Upper lobe of left lung (tissue), 6 donors: ENCODE measurements at regions not wholly inside any gene's neighbourhood (a gene's known extent, or its start where the extent isn't known, plus 50 kb on each side); places are given as distances from the start of the nearest gene placed in this dataset.

Experiments used
- ATAC-seq, 2 donors: fragments of 200-7000 bp; cut with Tn5 transposase; one replicate each; pipeline ENCODE4 v1.9.1; 2022; ENCODE audit warnings: mild to moderate bottlenecking in 2 of 2, moderate library complexity in 2 of 2; ENCODE audit not compliant: low FRiP score in 2 of 2
- DNase-seq, 2 donors: peaks; one replicate each; pipeline ENCODE4 v3.0.0-alpha.2; 2019 to 2020
- H3K27ac ChIP-seq, 4 donors: fragments of 200-600 bp; sonication (generic); one replicate each; pipeline ENCODE4 v1.5.1; 2016 to 2019
- H3K27me3 ChIP-seq, 4 donors: fragments of 200-600 bp; sonication (generic); one replicate each; pipeline ENCODE4 v1.5.1; 2017 to 2019
- H3K36me3 ChIP-seq, 4 donors: fragments of 200-600 bp; sonication (generic); one replicate each; pipeline ENCODE4 v1.5.1; 2016 to 2019
- H3K4me1 ChIP-seq, 4 donors: fragments of 200-600 bp; sonication (generic); one replicate each; pipeline ENCODE4 v1.5.1; 2018 to 2019
- H3K4me3 ChIP-seq, 4 donors: fragments of 200-600 bp; sonication (generic); one replicate each; pipeline ENCODE4 v1.5.1; 2017 to 2019; ENCODE audit warnings: mild to moderate bottlenecking in 2 of 4, moderate library complexity in 1 of 4
- H3K9me3 ChIP-seq, 4 donors: fragments of 200-600 bp; sonication (generic); one replicate each; pipeline ENCODE4 v1.5.1; 2018 to 2019
- EP300 ChIP-seq, 4 donors: sonication (generic); formaldehyde crosslinking; IDR thresholded peaks; one replicate each; pipeline ENCODE4 v1.5.1; 2017; ENCODE audit warnings: antibody characterized with exemption in 4 of 4, control low read depth in 2 of 4
- POLR2A ChIP-seq, 4 donors: fragments of 450-650 bp; IDR thresholded peaks; one replicate each; pipeline ENCODE4 v1.5.1; 2016 to 2017; ENCODE audit warnings: antibody characterized with exemption in 4 of 4, mild to moderate bottlenecking in 2 of 4
- POLR2AphosphoS5 ChIP-seq, 2 donors: sonication (generic); formaldehyde crosslinking; IDR thresholded peaks; one replicate each; pipeline ENCODE4 v1.5.1; 2017; ENCODE audit warnings: antibody characterized with exemption in 2 of 2
- WGBS, 2 donors: methylation state at CpG; one replicate each; pipeline ENCODE4 v1.1.5; 2017 to 2018; 5-methylcytosine and 5-hydroxymethylcytosine counted together
- TF ChIP-seq, protein P1 (sequence below), 6 experiments: fragments of 450-650 bp in 4 of 6; fragments of 200-600 bp in 2 of 6; sonication (generic) in 2 of 6; IDR thresholded peaks; one replicate each; pipeline ENCODE4 v1.5.1; 2016 to 2019; ENCODE audit warnings: antibody characterized with exemption in 6 of 6
- donor health status: DM: no; HTN: no; CAD: no; lungs with moderate emphysema.
- donor health status: DM: no; HTN: yes; CAD: no; lungs with severe emphysema.

DNA sequence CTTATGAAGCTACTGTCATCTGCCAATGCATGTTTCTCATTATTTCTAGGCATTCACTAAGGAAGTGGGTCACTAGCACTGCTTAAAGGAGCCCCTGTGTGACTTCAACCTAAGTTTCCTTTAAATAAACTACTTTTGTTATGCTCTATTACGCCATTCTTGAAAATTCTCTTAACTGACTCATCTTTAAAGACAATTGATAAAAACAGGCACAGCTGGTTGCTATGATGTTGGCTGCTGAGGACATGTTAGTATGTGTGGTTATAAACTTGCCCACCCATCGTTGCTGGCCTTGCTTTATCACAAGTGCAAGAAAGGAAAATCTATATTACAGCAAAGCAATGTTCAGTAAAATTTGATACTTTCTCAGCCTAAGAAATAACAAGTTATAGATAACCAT, 75.8 kb upstream of the CNTNAP4 start:
- H3K27me3 ChIP-seq = no peaks in the 10 kb centered on the region
- H3K9me3 ChIP-seq = no peaks in the 10 kb centered on the region
- DNase-seq (no peak), ATAC-seq (no peak)
- H3K36me3 ChIP-seq = no peaks in the 10 kb centered on the region
- H3K4me1 ChIP-seq = no peaks in the 10 kb centered on the region
- no peak for TF ChIP-seq EP300 (IDR thresholded peaks at IDR 0.05)
- TF ChIP-seq POLR2A (IDR thresholded peaks at IDR 0.05) = no peak
- TF ChIP-seq, protein P1, sequence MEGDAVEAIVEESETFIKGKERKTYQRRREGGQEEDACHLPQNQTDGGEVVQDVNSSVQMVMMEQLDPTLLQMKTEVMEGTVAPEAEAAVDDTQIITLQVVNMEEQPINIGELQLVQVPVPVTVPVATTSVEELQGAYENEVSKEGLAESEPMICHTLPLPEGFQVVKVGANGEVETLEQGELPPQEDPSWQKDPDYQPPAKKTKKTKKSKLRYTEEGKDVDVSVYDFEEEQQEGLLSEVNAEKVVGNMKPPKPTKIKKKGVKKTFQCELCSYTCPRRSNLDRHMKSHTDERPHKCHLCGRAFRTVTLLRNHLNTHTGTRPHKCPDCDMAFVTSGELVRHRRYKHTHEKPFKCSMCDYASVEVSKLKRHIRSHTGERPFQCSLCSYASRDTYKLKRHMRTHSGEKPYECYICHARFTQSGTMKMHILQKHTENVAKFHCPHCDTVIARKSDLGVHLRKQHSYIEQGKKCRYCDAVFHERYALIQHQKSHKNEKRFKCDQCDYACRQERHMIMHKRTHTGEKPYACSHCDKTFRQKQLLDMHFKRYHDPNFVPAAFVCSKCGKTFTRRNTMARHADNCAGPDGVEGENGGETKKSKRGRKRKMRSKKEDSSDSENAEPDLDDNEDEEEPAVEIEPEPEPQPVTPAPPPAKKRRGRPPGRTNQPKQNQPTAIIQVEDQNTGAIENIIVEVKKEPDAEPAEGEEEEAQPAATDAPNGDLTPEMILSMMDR (IDR thresholded peaks at IDR 0.05) = no peak
- no peak for TF ChIP-seq POLR2AphosphoS5 (IDR thresholded peaks at IDR 0.05)
- 69 to 77% methylated on average over 2 of the region's 2 CpGs for WGBS, 2 donors
- no peak overlapping the region for H3K4me3 ChIP-seq
- H3K27ac ChIP-seq = no peak overlapping the region

DNA sequence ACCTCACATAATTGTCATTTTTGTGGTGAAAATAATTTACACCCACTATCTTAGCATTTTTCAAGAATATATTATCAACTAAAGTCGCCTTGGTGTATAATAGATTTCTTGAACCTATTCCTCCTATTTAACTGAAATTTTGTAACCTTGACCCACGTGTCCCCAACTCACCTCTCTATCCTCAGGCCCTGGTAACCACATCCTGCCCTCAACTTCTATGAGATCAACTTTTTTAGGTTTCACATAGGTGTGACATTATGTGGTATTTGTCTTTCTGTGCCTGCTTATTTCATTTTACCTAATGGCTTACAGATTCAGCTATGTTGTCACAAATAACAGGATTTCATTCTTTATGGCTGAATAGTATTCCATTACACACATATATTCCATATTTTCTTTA, 73.0 kb upstream of the CNTNAP4 start:
- H3K27me3 ChIP-seq = no peaks in the 10 kb centered on the region
- H3K4me1 ChIP-seq = no peaks in the 10 kb centered on the region
- TF ChIP-seq POLR2AphosphoS5 (IDR thresholded peaks at IDR 0.05) = no peak
- TF ChIP-seq, protein P1 (IDR thresholded peaks at IDR 0.05) = no peak
- H3K4me3 ChIP-seq = no peak overlapping the region
- H3K36me3 ChIP-seq = no peaks in the 10 kb centered on the region
- DNase-seq = no peak
- 66 to 75% methylated on average over 2 of the region's 2 CpGs for WGBS, 2 donors
- ATAC-seq = no peak
- no peak overlapping the region for H3K27ac ChIP-seq
- no peaks in the 10 kb centered on the region for H3K9me3 ChIP-seq

DNA sequence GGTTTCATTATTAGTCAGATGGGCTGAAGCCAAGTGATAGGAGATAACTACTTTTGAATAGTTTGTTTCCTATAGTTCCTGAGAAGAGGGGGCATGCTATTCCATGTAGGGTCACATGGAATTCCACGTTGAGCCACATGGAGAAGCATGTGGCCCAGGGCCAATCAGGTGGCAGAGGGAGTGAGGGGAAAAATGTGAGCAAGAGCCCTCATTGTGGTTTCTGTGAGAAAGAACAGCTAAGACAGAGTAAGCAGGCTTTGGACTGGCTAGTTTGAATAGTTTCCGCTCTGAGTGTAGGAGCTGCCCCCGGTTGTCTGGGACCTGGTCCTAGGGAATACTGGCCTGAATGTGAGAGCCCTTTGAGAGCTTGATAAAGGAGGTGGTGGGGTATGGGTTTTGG, 69.9 kb upstream of the CNTNAP4 start:
- Histone ChIP-seq H3K4me3 (no peak overlapping the region), H3K27me3 (no peaks in the 10 kb centered on the region), H3K4me1 (no peaks in the 10 kb centered on the region), H3K36me3 (no peaks in the 10 kb centered on the region), H3K9me3 (no peaks in the 10 kb centered on the region), H3K27ac (no peak overlapping the region)
- TF ChIP-seq POLR2AphosphoS5 (IDR thresholded peaks at IDR 0.05) (no peak), EP300 (IDR thresholded peaks at IDR 0.05) (no peak), POLR2A (IDR thresholded peaks at IDR 0.05) (no peak)
- TF ChIP-seq, protein P1 (IDR thresholded peaks at IDR 0.05) = no peak
- ATAC-seq (no peak), DNase-seq (no peak)
- 50% methylated on average over 3 of the region's 3 CpGs for WGBS, 2 donors

DNA sequence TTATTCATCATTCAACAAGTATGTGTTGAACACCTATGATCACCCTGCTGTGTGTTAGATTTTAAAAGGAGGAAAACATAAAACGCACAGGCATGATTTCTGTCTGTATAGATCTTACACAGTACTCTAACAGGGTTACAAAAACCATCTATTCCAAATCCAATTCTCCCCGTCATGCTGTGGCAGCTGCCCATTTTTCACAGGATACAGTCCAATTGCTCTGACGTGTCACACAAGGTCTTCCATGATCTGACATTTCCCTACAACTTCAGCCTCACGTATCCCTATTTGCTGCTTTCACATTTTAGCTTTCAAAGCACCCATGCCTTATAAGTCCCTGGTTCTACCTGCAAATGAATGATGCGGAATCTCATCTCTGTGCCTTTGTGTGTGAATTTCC, 67.0 kb upstream of the CNTNAP4 start:
- Histone ChIP-seq H3K27ac (no peak overlapping the region), H3K27me3 (no peaks in the 10 kb centered on the region), H3K4me3 (no peak overlapping the region), H3K4me1 (no peaks in the 10 kb centered on the region), H3K36me3 (no peaks in the 10 kb centered on the region), H3K9me3 (no peaks in the 10 kb centered on the region)
- DNase-seq (no peak), ATAC-seq (no peak)
- WGBS, 2 donors = 68 to 71% methylated on average over 5 of the region's 5 CpGs
- TF ChIP-seq, protein P1 (IDR thresholded peaks at IDR 0.05) = no peak
- no peak for TF ChIP-seq EP300 (IDR thresholded peaks at IDR 0.05)
- TF ChIP-seq POLR2AphosphoS5 (IDR thresholded peaks at IDR 0.05) = no peak
- no peak for TF ChIP-seq POLR2A (IDR thresholded peaks at IDR 0.05)

DNA sequence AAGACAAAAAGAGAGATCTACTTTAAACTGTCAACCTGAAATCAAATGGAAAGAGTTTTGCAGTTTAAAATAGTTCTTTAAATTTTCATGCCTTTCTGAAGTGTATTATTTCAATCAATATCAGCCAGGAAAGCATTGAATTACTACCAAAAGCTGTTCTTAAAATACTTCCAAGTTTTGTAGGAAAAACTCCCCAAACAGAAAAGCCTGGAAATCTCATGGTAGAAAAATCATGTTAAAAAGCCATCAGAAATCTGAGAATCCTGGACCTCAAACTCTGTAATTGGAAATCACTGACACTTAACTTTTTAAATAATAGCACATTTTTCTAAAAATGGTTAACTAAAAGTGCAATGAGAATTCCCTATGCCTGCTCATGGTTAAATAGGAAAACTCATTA, 63.3 kb upstream of the CNTNAP4 start:
- TF ChIP-seq POLR2A (IDR thresholded peaks at IDR 0.05) = no peak
- no peak for TF ChIP-seq POLR2AphosphoS5 (IDR thresholded peaks at IDR 0.05)
- TF ChIP-seq, protein P1 (IDR thresholded peaks at IDR 0.05) = no peak
- ATAC-seq = no peak
- no peaks in the 10 kb centered on the region for H3K4me1 ChIP-seq

More for the DNA sequence above, 63.3 kb upstream of the CNTNAP4 start:
- no peaks in the 10 kb centered on the region for H3K36me3 ChIP-seq
- no peak overlapping the region for H3K27ac ChIP-seq
- H3K27me3 ChIP-seq = no peaks in the 10 kb centered on the region
- no peak overlapping the region for H3K4me3 ChIP-seq
- H3K9me3 ChIP-seq = no peaks in the 10 kb centered on the region
- no peak for DNase-seq
